Fibroblast of skin of right biceps (primary cell): ENCODE measurements at regions not wholly inside any gene's neighbourhood (a gene's known extent, or its start where the extent isn't known, plus 50 kb on each side); places are given as distances from the start of the nearest gene placed in this dataset.
"Not testable (repeated sequence)": the region's sequence is repeated elsewhere in the genome, so short reads cannot be mapped to it uniquely, and the experiment has no call there.

ENCODE experiments used
- DNase-seq: peaks from one replicate; pipeline ENCODE4 v3.0.0-alpha.2; 2013

DNA sequence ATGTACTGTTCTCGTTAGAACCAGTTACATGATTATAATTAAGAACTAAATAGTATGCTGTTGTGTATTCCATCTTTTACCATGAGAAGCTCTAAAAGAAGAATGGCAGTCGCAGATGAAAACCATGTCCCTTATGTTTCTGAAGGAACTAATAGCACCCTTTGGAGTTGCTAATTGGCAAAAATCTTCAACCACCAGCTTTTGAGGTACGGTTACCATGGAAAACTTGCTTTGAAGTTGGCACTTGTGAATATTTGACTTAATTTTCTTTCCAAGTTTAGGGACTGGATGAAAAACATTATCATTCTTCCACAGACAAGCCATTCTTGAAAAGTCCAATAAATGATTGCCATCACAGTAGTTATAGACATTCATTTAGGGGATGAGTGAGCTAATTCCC lies 666.6 kb upstream of the ROBO1 start:
- DNase-seq: no peak

DNA sequence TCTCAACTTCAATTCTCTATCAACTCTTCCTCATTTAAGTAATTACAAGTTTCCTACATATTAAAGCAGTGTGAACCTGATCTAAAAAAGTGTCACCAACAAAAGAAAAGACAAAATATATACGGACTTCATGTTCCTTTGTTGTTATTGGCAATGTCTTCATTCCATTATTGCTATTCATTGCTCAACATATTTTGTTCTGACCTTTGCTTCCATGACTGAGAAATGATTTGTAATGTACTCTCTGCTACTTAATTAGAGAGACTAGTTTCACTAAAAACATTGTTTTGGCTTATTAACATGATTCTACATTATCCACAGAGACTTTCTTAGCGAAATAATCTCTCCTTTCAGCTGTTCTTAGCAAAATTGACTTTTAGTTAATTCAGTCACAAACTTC lies 657.2 kb upstream of the ROBO1 start:
- no peak for DNase-seq

DNA sequence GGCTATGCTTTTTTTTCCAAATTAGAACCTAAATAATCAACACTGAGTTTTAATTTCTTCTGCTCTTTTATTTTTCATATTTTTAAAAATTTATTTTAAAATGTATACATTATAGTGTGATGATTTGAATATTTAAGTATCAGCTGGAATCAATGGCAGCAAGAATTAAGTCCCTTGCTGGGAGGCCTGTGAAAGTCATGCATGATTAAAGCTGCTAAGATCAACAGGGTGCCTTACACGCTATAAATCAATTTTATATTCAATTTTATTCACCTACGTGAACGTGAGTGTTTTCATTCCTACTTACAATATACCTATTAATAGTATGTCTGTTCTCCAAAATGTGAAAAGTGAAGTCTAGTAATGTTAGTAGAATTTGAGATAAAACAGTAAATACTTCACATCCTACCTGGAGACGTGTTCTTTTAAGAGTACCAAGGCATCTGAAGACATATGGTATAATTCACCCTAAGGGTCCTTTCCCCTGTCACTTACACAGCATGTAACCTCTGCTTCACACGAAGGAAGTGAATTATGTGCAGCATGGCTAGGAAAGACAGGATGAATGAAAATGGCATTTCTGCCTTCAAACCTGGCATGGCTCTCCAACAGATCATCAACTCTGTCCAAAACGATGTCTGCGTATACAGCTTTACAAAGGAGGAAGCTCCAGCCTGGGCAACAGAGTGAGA lies 640.4 kb upstream of the ROBO1 start:
- no peak for DNase-seq

DNA sequence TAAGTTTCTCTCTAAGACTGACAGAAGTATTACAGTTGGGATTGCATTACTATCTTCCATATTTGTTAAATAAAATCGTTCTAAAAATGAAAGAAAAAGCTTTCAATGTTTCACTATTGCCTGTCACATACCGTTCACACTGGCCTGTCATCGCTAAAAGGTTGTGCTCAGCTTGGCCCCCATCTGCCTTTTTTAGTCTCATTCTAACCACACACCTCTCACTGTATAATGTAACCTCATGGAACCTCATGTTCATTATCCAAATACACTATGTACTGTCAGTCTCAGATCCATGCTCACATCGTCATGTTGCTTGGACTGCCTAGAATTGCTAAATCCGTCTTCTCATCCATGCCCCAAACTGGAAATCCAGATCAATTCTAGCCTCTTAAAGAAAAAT lies 637.8 kb upstream of the ROBO1 start:
- DNase-seq: no peak

DNA sequence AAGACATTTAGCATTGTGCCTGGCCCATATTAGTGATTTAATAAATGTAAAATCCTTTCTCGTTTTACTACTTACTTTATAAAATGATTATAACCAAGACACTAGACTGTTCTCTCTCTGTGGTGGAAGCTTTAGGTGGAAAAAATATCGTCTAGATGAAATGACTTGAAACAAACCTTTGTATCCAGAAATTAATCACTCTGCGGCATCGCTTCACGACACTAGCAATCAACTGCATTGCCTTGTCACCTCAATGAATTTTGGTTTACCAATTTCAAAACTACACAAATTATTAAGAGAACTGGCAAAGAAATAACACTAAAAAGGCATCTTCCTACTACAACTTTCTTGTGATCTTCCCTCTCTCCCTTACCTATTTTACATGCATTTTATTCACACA lies 627.2 kb upstream of the ROBO1 start:
- DNase-seq: no peak

DNA sequence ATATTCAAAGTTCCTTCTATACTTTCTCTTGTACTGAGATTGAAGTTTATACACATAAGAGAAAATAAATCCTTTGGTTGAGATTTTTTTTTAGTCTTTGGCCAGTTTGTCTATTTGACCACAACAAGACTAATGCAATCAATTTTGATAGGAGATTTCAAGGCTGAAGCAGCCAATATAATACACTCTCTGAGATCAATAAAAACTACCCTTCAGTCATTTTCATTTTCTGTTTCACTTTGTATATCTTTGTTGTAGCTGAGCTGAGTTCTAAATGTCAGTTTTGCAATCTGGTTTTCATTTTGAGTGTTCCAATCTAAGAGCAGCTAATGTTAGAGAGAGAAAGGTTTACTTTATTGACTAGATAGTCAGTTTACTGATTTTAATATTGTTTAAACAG lies 623.8 kb upstream of the ROBO1 start:
- DNase-seq: no peak

DNA sequence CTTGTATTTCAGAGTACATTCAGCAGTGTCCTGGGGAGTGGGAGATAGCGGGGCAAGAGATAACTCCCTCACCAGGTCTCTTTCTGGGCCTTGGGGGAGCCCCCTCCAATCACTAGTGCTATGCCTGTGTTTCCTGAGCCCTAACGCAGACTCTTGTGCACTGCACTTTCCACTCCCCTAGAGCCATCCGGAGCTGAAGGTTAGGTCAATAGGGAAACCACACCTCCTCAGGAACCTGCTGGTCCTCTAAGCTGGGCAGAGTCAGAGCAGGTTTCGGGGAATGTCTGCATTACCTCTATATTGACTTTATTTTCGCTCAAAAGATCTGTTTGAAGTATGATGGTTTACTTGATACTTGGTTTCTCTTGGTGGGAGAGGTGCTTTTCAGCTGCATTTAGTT lies 617.0 kb upstream of the ROBO1 start:
- no peak for DNase-seq

DNA sequence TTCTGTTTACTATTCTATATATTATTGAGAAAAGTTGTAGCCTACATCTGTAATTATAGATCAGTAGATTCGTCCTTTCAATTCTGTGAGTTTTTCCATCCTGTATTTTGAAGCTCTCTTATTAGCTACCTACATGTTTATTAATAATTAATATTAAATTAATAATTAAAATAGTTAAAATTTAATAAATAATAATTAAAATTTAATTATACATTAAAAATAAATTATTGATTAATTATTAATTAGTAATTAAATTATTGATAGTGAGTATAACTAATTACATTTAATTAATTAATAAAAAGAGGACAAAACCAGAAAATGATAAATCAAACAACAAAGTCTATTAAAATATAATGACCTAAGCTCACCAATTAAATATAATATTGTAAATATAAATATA lies 606.6 kb upstream of the ROBO1 start:
- no peak for DNase-seq

DNA sequence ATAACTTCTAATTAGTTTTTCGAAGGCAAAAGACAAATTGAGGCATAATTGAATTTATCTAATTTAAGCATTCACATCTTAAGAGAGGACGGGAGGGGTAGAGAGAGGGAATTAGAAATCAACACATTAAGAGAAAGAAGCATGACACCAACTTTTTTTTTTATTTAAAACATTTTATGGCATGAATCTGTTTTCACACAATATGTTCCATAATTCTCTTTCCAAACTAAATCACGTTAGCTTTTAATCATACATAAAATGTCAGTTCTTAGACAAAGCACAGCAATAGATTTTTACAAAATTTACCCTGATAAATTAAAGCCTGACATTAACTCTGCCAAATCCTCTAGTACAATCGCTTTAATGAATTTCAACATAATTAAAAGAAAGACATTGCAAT lies 600.8 kb upstream of the ROBO1 start:
- DNase-seq: no peak

DNA sequence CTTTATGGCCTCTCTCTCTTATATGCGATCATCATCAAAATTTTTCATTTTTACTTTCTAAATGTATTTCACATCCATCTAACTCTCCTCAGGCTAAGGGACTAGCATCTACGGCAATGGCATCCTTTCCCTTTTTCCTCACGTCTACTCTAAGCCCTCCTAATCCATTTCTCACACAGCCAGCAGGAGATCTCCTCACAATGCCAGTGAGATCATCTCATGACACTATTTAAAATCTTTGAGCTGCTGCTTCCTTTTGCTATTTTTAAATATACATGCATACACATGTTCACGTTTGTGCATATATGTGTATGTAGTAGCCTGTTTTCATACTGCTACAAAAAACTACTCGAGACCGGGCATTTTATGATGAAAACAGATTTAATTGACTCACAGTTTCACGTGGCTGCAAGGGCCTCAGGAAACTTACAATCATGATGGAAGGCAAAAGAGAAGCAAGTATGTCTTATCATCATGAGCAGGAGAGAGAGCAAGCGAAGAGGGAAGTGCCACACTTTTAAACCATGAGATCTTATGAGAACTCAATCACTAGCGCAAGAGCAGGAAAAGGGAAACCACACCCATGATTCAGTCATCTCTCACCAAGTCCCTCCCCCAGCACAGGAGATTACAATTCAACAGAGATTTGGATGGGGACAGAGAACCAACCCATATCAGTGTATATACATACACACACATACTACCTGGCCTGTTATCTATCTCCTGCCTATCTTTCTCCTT lies 599.2 kb upstream of the ROBO1 start:
- no peak for DNase-seq

DNA sequence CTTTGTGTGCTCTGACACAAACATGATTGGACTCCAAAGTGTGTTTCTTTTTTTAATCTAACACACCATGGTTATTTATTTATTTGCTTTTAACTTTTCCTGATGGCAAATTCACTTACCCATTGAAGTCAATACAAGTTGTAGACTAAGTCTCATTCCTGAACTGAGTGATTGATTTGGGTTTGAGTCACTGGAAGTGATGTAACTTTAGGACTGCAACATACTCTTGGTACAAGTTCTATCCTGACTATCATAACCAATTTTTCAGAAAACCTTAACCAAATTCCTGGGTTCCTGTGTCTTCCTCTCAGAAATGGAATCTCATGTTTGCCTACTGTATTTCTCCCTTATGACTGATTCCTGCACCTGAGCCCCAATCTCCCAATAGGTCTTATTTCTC lies 590.0 kb upstream of the ROBO1 start:
- DNase-seq: no peak

DNA sequence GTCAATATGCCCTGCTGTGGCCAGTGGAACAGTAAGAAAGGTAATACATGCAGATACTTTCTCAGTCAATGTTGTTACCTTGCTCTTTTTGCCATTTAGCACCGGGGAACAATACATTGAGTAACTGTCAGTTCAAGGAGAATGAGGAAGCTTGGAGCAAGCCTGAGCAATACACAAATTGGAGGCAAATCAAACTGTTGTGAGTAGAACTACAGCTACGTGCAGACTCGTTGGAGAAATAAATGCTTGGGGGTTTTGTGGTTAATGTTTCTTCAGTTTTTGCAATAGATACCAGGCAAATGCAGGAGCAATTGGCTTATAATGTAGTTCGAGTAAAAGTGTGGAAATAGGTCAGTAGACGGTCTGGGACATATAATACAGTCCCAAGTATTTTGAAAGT lies 587.3 kb upstream of the ROBO1 start:
- DNase-seq: no peak

DNA sequence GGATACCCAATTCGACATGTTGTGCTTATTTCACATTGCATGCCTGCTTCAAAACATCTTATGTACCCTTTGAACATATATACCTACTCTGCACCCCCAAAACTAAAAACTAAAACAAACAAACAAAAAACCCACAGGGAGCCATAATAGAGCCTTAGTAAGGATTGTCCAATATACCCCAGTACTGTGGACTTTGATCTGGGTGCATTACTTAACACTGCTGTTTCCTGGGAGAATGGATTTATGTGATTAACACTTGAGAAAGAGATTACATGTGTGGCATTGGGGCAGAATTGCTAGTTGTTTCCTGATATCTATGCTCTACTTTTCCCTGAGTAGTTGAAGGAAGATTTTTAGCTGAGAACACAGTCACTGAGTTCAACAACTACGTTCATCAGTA lies 583.4 kb upstream of the ROBO1 start:
- no peak for DNase-seq

DNA sequence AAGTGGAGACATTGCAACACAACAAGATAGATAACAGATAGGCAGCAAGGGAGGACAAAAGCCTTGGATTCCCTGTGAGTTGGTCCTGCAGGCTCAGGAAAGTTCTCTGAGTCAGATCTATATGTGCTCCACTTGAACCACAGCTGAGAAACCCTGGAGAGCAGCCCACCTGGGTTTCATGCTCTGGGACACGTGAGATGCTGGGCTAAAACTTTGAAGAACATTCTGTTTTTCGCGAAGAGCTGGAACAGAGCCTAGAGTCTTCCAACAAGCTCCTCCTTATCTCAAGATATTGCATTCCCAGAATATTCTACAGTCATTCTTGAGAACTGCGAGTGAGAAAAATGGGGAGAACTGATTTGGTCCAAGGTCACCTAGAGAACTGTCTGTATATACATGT lies 583.0 kb upstream of the ROBO1 start:
- no peak for DNase-seq

DNA sequence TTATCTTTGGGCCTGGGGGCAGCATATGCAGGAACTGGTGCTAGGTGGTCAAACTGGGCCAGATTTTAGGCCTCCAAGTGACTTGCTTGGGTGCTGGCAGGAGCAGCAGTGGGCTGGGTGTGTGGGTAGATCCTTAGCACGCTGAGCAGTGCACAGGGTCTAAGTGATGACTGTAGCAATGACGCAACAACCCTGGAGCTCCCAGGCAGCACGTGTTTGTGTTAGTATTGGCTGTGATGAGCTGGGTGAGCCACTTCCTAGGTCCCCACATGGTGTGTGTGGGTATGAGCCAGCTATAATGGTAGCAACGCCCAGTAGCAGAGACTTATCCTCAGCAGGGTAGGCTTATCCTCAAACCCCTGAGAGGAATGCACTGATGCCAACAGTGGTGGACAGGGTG lies 570.6 kb upstream of the ROBO1 start:
- DNase-seq: no peak

DNA sequence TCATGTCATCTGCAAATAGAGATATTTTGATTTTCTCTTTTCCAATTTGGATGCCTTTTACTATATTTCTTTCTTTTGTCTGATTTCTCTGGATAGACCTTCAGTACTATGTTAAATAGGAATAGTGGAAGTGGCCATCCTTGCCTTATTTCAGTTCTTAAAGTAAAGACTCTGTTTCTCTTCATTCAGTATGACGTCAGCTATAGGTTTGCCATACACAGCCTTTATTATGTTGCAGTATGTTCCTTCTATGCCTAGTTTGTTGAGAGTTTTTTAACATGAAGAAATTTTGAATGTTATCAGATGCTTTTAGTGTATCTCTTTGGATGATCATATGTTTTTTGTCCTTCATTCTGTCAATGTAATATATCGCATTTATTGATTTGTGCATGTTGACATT lies 566.7 kb upstream of the ROBO1 start:
- DNase-seq: no peak

DNA sequence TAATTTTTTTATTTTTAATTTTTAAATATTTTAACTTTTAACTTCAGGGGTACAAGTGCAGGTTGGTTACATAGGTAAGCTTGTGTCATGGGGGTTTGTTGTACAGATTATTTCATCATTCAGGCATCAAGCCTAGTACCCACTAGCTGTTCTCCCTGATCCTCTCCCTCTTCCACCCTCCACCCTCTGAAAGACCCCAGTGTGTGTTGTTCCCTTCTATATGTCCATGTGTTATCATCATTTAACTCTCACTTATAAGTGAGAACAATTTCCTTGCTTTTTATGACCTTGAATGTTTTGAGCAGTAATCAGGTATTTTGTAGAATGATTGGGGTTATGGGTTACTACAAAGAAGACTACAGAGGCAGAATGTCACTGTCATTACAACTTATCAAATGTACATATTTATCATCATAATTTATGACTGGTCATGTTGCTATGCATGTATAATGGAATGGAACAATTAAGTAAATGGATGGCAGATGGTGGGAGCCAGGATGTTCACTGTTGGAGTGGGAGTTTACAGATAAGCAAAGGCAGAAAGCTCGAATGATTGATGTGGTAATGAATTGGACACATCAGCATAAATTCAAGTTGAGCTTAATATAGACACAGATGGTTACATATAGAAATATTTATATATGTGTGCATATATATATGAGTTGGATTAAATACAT lies 563.8 kb upstream of the ROBO1 start:
- DNase-seq: no peak

DNA sequence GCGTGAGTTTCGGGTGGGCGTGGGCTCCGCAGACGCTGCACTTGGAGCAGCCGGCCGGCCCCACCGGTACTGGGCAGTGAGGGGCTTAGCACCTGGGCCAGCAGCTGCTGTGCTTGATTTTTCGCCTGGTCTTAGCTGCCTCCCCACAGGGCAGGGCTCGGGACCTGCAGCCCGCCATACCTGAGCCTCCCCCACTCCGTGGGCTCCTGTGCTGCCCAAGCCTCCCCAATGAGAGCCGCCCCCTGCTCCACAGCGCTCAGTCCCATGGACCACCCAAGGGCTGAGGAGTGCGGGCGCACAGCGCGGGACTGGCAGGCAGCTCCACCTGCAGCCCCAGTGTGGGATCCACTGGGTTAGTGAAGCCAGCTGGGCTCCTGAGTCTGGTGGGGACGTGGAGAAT lies 546.7 kb upstream of the ROBO1 start:
- not testable (repeated sequence) for DNase-seq

DNA sequence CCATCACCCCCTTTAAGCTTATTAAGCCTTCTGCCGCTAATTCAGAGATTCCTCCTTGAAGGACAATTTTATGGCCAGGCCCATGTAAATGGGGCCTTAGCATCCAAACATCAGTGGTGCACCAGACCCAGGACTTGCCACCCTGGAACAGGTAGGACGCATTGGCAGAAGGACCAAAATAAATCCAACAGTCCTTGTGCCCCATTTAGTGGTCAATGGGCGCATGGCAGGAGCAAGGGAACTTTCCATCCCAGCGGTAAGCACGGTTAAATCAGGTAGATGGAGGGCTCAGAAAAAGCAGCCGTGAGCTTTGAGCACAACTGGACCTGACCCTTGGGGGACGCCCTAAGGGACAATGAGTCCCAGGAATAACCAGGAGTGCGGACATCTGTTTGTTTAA lies 540.8 kb upstream of the ROBO1 start:
- DNase-seq: no peak

DNA sequence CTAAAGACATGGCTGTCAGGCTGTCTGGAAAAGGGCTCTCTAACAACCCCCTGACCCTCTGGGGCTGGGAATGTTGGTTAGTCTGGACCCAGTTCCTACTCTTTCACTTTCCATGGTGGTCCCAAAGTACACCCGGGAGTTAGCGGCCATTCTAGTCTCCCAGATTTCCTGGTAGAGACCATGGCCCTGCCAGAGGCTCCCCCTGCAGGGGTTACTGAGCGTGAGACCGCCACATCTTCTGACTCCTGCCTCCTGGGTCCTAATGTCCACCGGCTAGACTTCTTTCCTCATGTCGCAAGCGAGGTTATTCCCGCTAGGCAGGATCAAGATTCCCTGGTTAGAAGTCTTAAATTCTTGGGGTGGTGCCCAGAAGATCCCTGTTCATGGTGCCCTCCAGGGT lies 540.0 kb upstream of the ROBO1 start:
- DNase-seq: no peak

DNA sequence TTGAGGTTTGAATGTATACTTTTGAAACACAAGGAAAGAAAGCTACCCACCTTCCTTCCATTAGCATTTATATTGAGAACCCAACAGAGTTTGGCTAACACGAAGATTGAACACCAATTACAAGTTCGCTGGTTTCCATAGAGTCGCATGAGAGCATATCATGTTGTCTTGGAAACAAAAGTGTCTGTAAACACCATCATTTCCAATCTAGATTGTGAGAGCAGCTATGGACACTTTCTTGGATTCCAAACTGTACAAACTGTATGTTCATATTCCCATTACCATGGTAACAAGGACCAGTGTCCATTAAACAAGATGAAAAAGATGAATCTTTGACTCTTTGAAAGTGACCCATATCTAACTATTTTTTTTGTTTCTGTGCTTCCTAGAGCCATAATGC lies 529.9 kb upstream of the ROBO1 start:
- DNase-seq: no peak

DNA sequence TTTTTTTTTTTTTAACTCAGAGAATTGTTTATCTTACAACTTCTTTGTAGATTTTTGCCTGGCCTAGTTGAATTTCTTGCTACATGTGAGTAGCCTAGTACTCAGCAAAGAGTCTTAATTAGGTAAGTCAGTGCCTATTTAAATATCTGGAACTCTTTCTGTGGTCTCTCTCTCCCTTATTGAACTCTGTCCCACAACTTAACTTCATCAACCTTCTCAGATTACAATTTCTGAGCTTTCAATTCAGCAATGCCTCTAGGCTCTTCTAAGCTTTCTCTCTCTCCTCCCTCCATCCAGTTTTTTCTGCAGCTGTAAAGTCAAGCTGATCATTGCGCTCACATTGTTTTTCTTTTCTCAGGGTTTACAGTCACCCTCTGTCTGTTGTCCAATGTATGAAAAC lies 517.6 kb upstream of the ROBO1 start:
- DNase-seq: peak; percentile 40

DNA sequence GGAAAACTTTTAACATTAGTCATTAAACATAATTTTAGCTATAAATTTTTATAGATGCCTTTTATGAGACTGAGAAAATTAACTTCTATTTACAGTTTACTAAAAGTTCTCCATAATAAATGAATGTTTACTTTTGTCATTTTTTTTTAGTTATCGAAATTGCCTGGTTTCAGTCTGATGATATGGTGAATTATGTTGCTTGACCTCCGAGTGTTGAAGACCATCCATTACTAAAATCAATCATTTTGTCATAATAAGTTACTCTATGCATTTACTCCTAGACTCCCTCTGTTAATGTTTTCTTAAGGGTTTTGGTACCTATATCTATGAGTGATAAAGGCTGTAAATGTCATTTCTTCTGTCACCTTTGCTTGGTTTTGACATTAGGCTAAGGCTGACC lies 516.0 kb upstream of the ROBO1 start:
- no peak for DNase-seq

DNA sequence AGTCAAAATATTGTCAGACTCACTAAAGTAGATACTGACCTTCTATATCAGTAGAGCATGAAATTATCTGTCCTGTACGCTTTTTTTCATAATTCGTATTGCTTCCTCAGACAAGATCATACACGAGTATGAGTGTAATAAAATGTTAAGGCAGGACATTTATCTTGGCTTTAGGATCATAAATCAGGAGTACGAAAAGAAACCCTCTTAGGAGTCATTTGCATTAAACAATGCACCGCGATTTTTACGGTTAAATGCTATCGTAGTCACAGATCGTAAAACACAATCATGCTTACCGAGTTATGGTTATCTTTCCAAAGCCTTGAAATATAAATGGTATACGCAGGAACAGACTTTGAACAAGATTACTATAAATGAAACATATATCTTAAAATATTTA lies 510.3 kb upstream of the ROBO1 start:
- no peak for DNase-seq

DNA sequence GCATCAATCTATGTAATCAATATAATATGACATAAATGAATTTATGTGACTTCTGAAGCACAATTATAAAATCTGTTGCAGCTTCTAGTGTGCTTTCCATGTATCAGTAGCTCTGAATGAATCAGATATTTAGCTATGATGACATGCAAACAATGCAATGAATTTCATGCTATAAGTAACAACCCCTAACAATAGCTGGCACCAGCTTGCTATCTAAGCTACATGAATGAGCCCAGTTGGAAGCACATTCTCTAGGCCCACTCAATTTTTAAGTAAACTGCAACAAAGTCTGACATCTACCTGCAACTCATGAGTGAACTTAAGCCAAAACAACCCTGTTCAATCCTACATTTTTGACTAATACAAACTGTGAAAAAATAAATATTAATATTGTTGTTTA lies 507.3 kb upstream of the ROBO1 start:
- DNase-seq: no peak
